ENCODE measurements at regions not wholly inside any gene's neighbourhood (a gene's known extent, or its start where the extent isn't known, plus 50 kb on each side); places are given as distances from the start of the nearest gene placed in this dataset.
A peak's percentile ranks its signal among the peaks of the same experiment; 100 is the strongest.

GRCh38 chr15:89421219-89421618 is 75.2 kb downstream of the RHCG start:
- intact Hi-C loops (cut with DNase I) = no loop called here
- Histone ChIP-seq H3K9me3 (no peaks in the 10 kb centered on the region), H3K4me3 (no peak overlapping the region), H3K36me3 (no peaks in the 10 kb centered on the region), H3K27me3 (peaks cover 0 to 7% of the 10 kb centered on the region in 2 donors), H3K27ac (no peak overlapping the region), H3K4me1 (no peaks in the 10 kb centered on the region)
- DNase-seq = no peak
- no CpG with 5 or more reads among the region's 12 CpGs for WGBS (ENCODE audit: insufficient coverage, low coverage, low lambda C conversion rate, missing lambda C conversion rate)
- no peak for ATAC-seq
- no peak for TF ChIP-seq CTCF (IDR thresholded peaks at IDR 0.05)
- TF ChIP-seq POLR2A (IDR thresholded peaks at IDR 0.05) = no peak

GRCh38 chr15:89419370-89419984 is 76.9 kb downstream of the RHCG start:
- no peak overlapping the region for H3K4me3 ChIP-seq
- peak in 1 of 3 donors; percentile 40 for DNase-seq
- WGBS (ENCODE audit: insufficient coverage, low coverage, low lambda C conversion rate, missing lambda C conversion rate) = 15% methylated on average over 11 of the region's 17 CpGs
- H3K27me3 ChIP-seq = peaks cover 0 to 7% of the 10 kb centered on the region in 2 donors
- H3K27ac ChIP-seq = no peak overlapping the region
- TF ChIP-seq POLR2A (IDR thresholded peaks at IDR 0.05) (no peak), CTCF (IDR thresholded peaks at IDR 0.05) (no peak)
- H3K36me3 ChIP-seq = no peaks in the 10 kb centered on the region
- intact Hi-C loops (cut with DNase I) = no loop called here
- ATAC-seq = peak in 3 of 4 donors; percentile 29 to 71 (median 46)
- H3K9me3 ChIP-seq = no peaks in the 10 kb centered on the region
- no peaks in the 10 kb centered on the region for H3K4me1 ChIP-seq

DNA sequence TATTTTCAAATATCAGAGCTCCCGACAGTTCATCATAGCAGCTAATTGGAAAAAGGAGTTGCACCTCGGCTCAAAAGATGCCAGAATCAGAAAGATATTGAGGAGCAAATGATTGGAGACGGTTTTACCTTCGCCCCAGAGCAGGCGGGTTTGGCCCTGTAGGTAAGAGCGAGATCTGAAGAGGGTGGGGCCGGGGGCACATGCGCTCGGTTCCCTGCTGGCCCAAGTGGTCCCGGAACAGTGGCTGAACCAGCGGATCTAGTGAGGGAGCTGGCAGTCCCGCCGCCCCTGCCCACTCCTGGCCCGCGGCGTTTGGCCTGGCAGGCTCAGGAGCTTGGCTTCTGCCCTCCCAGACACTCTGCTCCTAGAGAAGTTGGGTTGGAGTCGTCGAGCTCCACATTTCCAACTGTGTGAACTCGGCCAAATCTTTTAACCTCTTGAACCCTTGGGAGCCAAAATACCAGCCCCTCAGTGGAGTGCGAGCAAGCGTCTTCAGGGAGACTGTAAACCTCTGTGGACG is 79.1 kb downstream of the RHCG start:
- Histone ChIP-seq H3K4me1 (no peaks in the 10 kb centered on the region), H3K9me3 (no peaks in the 10 kb centered on the region), H3K27ac (no peak overlapping the region), H3K36me3 (no peaks in the 10 kb centered on the region), H3K27me3 (peaks cover 0 to 7% of the 10 kb centered on the region in 2 donors), H3K4me3 (no peak overlapping the region)
- ATAC-seq (no peak), DNase-seq (no peak)
- 17% methylated on average over 4 of the region's 22 CpGs for WGBS (ENCODE audit: insufficient coverage, low coverage, low lambda C conversion rate, missing lambda C conversion rate)
- intact Hi-C loops (cut with DNase I) = no loop called here
- TF ChIP-seq POLR2A (IDR thresholded peaks at IDR 0.05) (no peak), CTCF (IDR thresholded peaks at IDR 0.05) (no peak)

GRCh38 chr15:89416339-89417183 is 79.8 kb downstream of the RHCG start:
- H3K4me3 ChIP-seq = no peak overlapping the region
- H3K36me3 ChIP-seq = no peaks in the 10 kb centered on the region
- DNase-seq = peak in 2 of 3 donors; percentile 63 to 66
- TF ChIP-seq CTCF (IDR thresholded peaks at IDR 0.05) (peak; percentile 62 to 81 (median 78)), POLR2A (IDR thresholded peaks at IDR 0.05) (no peak)
- intact Hi-C loops (cut with DNase I) = no loop called here
- WGBS (ENCODE audit: insufficient coverage, low coverage, low lambda C conversion rate, missing lambda C conversion rate) = 3% methylated on average over 22 of the region's 47 CpGs
- peaks cover 6 to 7% of the 10 kb centered on the region in 2 donors for H3K27me3 ChIP-seq
- no peak overlapping the region for H3K27ac ChIP-seq
- H3K9me3 ChIP-seq = no peaks in the 10 kb centered on the region
- no peaks in the 10 kb centered on the region for H3K4me1 ChIP-seq
- ATAC-seq = peak; percentile 80 to 89 (median 84)
